ENCODE measurements at regions not wholly inside any gene's neighbourhood (a gene's known extent, or its start where the extent isn't known, plus 50 kb on each side); places are given as distances from the start of the nearest gene placed in this dataset.

DNA sequence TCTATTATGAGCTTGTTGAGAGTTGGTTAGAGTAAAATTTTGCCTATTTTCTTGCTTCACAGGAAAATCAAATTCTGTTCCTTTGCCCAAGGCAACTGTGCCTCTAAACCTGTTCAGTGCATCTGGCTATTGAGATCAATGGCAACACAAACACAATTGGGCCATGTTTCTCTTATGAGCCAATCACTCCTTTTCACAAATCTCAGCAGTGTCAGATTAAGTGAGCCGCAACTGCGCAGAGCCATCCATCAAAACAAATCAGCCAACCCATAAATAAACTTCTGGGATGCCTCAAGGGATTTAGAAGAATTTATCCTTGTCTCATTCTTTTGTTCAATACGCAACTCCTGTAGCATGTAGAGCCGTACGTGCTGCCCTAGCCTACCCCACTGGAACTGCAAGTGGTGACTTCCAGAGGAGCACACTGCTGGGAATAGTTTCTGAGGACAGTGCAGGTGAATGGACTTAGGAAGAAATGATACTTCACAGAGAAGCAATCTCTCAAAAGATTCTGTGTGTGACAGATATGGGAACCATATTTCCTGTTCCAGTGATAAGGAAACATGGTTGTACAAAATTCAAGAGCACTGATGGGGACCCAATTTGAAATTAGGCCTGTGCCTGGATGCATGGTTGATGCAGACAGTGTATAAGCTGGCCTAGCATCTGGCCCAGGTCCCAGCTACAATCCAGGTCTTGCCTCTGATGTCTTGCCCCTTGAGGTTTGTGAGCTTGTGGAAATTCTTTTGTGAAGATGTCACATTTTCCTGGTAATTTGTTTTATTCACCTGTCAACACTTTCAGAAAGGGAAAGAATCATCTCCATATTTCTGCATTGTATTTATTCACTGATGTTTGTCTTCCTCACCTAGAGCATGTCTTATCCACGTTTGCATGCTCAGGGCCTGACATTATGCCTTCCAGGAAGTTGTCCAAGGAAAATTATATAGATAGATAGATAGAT, 166.2 kb downstream of the URB2 start:
- DNase-seq, result no peak
- Histone ChIP-seq H3K9me3 (no peaks in the 10 kb centered on the region), H3K4me1 (no peaks in the 10 kb centered on the region), H3K27me3 (no peaks in the 10 kb centered on the region), H3K27ac (no peak overlapping the region), H3K36me3 (no peaks in the 10 kb centered on the region), H3K4me3 (no peak overlapping the region)
- no peak for TF ChIP-seq CTCF (IDR thresholded peaks at IDR 0.05)
- intact Hi-C loops (cut with DNase I; ENCODE audit: low total_unique reads), result no loop called here

DNA sequence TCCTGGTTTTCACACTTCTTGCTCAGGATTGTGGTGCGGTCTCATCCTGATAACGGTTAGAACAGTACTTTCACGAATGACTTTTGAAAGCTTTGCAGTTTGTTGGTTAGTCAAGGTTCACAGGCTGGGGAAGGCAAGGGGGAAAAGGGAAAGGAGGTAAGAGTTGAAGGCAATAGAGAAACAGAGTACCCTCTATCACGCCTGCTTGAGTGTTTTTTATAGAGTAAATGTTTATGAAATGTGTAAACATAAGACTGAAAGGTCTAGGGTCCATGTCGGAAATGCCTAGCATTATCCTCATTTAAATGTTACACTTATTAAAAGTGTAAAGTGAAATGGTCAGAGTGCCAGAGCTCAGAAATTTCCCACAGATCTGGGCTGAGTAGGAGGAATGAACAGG, 167.4 kb downstream of the URB2 start:
- no peak for TF ChIP-seq CTCF (IDR thresholded peaks at IDR 0.05)
- Histone ChIP-seq H3K27ac (no peak overlapping the region), H3K4me1 (no peaks in the 10 kb centered on the region), H3K27me3 (peaks cover 0 to under 1% of the 10 kb centered on the region in 2 donors), H3K9me3 (no peaks in the 10 kb centered on the region), H3K4me3 (no peak overlapping the region), H3K36me3 (no peaks in the 10 kb centered on the region)
- no peak for DNase-seq
- intact Hi-C loops (cut with DNase I; ENCODE audit: low total_unique reads), result no loop called here

DNA sequence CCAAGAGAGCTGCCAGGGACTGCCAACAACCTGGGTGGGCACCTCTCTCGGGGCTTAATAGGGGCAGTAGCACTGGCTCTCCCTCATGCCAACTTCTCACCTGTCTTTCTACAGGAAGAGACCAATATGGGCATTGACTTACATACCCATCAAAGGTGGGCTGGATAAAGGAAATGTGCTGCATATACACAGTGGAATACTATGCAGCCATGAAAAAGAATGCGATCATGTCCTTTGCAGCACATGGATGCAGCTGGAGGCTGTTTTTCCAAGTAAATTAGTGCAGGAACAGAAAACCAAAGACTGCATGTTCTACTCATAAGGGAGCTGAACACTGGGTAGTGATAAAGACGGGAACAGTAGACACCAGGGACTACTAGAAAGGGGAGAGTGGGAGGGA, 172.5 kb downstream of the URB2 start:
- TF ChIP-seq CTCF (IDR thresholded peaks at IDR 0.05), result no peak
- no peak for DNase-seq
- Histone ChIP-seq H3K4me1 (no peaks in the 10 kb centered on the region), H3K27me3 (peaks cover 0 to 3% of the 10 kb centered on the region in 2 donors), H3K36me3 (no peaks in the 10 kb centered on the region), H3K9me3 (no peaks in the 10 kb centered on the region), H3K27ac (no peak overlapping the region), H3K4me3 (no peak overlapping the region)
- intact Hi-C loops (cut with DNase I; ENCODE audit: low total_unique reads), result no loop called here

DNA sequence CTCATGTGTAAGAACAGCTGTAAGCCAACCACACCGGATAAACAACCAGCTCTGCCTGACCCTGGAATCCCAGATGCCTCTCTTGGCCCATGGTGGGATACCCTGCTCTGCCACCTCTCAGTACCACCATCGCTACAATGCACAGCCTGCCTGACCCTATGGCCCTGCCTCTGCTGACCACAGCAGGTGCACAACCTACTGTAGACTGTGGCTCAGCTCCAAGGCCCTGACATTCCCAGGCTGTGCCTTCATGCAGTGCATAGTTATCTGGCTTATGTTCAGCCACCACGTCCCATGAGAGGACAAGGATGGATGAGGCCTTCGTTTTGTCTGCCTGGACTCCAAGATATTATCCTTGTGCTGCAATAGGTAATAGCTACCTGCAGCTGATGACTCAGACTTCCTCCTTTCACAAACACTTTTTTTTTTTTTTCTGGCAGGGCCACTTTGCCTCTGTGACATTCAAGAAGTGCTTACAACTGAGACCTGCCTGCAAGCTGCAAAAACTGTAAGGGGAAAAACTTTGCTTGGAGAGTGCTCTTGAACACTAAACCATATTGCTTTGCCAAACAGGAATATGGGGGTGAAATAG, 177.7 kb downstream of the URB2 start:
- H3K4me3 ChIP-seq, result no peak overlapping the region
- H3K4me1 ChIP-seq, result no peaks in the 10 kb centered on the region
- TF ChIP-seq CTCF (IDR thresholded peaks at IDR 0.05), result no peak
- no peak for DNase-seq
- no peaks in the 10 kb centered on the region for H3K36me3 ChIP-seq
- H3K27me3 ChIP-seq, result peaks cover 0 to under 1% of the 10 kb centered on the region in 2 donors
- intact Hi-C loops (cut with DNase I; ENCODE audit: low total_unique reads), result no loop called here
- peaks cover 0 to 3% (median 1%) of the 10 kb centered on the region in 3 donors for H3K9me3 ChIP-seq
- no peak overlapping the region for H3K27ac ChIP-seq

DNA sequence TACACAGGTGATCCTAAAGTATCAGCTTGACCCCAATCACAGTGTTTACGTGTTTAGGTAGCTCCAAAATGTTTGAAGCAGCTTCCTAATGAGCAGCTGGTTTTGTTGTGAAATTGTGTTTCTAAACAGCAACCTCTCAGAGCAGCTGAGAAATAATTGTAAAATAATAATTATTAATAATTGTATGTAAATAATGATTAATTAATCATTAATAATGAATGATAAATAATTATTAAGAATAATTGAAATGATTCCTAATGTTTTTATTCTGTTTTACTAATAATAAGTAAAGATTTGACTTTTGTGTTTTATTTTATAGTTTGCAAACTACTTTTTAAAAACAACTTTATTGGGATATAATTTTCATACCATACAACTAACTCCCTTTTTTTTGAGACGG, 182.2 kb downstream of the URB2 start:
- peaks cover 0 to 22% (median 22%) of the 10 kb centered on the region in 3 donors for H3K9me3 ChIP-seq
- H3K4me1 ChIP-seq, result no peaks in the 10 kb centered on the region
- no peaks in the 10 kb centered on the region for H3K27me3 ChIP-seq
- no peak overlapping the region for H3K27ac ChIP-seq
- intact Hi-C loops (cut with DNase I; ENCODE audit: low total_unique reads), result no loop called here
- no peaks in the 10 kb centered on the region for H3K36me3 ChIP-seq
- TF ChIP-seq CTCF (IDR thresholded peaks at IDR 0.05), result no peak
- DNase-seq, result no peak
- no peak overlapping the region for H3K4me3 ChIP-seq
